SK-N-DZ (cell line): ENCODE measurements at regions not wholly inside any gene's neighbourhood (a gene's known extent, or its start where the extent isn't known, plus 50 kb on each side); places are given as distances from the start of the nearest gene placed in this dataset.
A peak's percentile ranks its signal among the peaks of the same experiment; 100 is the strongest.

Source experiments
- DNase-seq: peaks from one replicate; pipeline ENCODE4 v3.0.0-alpha.2; 2015; ENCODE audit warnings: low spot score

DNA sequence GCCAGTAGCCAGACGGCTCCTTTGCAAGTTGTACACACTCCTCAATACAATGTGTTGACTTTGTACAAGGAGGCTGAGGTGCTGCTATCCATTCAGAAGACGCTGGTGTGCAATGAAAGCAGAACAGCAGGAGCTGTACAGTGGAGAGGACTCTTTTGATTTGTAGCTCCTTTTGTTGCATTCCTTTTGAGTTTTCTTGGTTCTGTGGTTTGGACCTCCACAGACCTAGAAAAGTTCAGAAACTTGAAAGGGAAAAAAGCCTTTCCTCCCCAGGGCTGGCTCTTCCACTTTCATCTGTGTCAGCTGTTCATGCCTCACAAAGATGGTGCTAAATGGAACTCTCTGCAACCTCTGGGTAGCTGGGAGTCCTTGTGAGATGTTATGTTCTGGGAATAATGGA is 117.4 kb downstream of the MAT2B start:
- no peak for DNase-seq

DNA sequence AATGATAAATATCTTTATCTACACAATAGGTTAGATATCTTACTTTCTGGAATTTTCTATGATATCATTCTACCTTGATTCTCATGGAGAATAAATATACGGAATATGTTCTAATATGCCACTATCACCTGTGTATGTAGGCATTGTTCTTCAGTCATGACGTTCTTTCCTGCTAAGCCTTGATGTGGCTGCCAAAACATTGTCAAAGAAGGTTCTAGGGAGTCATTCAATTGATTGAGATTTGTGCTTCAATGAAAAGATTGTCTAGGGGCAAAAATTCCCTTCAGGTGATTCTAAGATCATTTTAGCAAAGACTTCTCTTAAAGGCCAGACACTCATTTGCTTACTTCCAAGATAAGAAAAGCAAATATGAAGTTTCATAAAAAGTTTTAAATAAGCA is 118.1 kb downstream of the MAT2B start:
- no peak for DNase-seq

DNA sequence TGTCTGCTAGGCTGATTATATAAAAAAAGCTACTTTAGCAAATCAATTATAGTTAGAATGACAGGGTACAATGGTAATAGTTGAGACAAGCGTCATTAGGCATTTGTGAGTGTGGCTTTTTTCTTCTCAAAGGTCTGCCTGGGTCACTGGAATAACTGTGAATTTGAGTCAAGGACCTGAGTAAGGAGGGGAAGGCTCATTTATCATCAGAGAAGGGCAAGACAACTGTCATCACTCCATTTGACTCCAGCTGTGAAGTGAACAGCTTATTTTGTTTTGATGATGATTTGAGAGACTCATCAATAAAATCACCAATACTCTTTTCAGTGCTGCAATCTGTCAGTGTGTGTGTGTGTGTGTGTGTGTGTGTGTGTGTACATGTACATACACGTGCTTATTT is 118.6 kb downstream of the MAT2B start:
- no peak for DNase-seq

DNA sequence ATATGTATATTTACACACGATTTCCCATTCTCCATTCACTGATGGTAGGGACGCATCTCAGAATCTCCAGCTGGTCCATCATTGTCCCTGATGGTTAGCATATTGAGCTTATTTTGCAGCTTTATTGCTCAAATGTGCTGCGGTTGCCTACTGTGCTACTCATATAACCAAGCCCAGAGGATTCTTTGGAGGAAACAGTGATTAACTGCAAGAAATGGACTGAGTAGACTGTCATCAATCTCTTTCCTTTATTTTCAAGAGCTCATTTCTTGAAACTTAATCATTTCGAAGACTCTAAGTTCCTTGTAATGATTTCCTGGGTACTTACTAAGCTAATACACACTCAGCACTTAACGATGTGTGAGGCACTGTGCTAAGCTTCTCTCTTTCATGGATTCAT is 119.0 kb downstream of the MAT2B start:
- no peak for DNase-seq

DNA sequence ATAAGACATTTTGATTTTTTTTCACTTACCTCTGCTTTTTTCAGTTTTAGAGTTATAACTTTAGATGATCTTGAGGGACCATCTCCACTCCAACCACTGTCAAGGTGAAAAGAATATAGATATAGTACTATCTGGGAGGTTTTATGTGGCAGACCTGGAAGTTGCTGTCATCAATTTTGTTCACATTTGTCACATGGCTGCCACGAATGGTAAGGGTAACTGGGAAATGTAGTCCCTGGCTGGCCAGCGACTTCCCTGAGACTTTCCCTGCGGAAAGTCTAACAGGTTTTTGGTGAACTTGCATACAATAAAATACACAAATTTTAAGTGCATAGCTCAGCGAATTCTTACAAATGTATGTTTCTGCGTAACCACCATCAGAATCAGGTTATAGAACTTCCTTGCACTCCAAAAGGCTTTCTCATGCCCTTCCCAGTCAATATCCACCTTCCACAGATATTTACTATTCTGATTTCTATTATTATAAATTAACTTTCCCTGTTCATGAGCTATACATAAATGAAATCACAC is 121.5 kb downstream of the MAT2B start:
- DNase-seq = no peak

DNA sequence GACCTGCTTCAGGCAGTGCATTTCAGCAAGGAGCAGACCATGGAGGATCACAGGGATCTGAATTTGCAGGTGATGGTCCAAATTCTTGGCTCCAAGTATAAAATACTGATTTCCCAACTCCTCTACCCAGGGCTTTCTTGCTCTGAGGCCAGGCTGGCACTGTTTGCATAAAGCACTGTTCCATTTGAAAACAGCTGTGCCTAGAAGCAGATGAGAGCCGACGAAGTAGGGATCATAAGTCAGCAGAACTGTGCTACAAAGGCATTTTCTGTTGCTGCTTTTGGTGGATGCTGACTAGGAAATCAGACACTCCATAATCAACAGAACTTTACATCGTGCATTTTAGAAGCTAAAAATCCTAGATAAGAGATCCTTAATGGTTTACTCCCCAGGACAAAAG is 126.4 kb downstream of the MAT2B start:
- DNase-seq = no peak

DNA sequence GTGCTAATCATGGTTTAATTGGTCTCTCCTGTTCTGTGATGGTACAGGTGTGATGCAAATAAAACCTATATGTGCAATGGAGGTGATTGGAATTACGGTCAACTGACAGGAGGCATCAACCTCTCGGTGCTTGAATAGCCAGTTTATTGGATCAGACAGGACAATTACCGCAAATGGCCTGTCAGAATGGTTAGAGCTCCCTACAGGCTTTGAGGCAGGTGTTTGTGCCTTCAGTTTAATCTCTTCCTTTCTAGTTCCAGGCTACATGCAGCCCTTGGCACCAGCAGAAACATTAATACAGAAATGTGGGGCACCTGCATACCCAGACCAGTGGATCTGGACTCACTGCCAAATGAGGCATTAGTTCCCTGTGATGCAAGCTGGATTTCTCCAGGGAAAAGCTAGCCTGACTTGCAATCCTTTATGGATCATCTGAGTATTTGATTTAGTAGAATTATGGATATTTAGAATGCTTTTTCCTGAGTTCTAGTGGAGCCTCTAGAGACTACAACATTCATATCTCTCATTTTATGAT is 128.6 kb downstream of the MAT2B start:
- no peak for DNase-seq

DNA sequence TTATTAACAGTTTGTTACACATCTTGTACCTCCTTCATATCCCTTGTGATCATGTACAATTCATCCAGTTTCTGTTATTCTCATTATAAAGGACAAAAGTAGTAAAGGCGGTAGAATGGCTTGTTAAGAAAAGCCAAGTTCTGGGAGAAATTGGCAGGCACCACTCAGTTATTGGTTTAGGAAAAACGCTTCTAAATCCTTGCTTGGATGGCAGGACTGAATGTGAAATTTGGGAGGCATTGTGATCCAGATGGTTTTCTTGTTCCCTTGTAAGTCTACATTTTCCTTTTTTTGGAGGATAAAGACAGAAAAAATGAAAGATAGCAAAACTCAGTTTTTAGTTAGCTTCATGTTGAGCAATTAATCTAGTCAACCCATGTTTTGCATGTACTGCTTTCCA is 130.2 kb downstream of the MAT2B start:
- DNase-seq = no peak

DNA sequence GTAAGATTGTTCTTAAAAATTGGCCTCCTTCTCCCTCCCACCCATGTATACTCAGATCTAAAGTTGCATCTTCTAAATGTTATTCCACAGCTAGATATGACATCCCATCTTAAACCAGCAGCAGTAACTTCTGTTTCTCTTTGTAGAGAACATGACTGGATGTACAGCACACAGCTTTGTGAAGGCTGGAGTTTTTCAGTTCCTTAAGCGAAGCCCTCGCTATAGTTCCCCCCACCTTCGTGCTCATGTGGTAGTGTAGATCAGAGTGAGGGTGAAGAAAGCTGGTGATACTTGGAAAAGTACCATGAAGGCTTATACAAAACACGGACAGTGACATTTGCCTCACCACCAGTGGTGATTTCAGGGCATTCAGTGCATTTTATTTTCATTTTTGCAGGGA is 137.5 kb downstream of the MAT2B start:
- no peak for DNase-seq

DNA sequence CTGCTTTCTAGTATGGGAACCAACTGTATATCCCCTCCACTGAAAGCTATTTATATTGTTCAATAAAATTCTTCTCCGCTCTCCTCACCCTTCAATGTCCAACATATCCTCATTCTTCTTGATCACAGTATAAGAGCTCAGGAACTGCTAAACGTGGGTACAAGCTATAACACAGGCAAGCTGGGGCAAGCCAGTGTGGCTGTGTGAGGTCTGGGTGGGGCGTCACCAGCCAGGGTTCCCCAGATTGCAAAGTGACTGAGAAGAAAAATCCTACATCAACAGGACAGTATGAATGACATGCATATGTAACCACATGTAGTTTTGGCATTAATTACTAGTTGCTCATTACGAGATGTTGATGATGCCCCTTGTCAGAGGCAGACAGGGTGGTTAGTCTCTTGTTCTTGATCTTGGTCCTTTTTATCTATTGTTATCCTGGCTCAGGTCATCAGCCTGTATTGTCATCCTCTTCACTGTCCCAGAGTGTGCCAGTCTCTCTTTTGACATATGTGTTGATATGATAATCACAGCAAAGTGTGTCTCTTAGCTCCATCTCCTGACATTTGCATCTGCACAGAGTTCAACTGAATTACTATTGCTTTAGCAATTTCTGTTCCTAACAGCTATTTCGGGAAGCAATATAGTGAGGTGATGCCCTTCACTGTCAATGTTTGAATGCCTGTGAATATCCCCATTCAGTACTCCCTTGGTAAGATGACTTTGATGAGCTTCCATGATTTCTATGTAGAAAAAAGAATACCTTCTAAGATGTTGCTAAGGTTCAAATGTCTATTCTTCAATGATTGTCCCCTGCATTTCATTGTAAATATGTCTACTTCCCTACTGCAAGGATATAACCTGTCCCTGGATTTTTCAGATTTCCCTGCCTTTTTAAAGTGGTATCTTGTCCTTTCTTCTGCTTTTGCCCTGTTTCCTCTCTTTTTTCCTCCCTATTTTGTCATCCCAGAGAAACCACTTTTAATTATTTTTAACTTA is 140.3 kb downstream of the MAT2B start:
- no peak for DNase-seq

DNA sequence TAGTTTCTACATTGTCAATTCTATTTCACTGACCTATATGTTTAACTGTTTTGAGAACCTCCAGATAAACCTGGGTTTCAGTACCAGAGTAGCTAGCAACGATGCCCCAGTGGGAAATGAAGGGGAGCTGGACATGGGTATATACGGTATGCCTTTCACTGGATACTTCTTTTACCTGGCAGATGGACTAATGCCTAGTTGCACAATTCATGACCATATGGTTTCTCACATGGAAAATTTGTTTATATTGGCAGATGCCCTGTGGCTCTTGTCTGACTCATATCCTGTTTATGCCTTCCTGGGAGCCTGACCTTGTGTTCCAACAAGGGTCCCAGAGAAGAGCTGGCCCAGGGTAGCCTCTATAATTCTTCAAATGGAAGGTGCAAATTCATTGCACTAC is 144.1 kb downstream of the MAT2B start:
- DNase-seq = no peak

DNA sequence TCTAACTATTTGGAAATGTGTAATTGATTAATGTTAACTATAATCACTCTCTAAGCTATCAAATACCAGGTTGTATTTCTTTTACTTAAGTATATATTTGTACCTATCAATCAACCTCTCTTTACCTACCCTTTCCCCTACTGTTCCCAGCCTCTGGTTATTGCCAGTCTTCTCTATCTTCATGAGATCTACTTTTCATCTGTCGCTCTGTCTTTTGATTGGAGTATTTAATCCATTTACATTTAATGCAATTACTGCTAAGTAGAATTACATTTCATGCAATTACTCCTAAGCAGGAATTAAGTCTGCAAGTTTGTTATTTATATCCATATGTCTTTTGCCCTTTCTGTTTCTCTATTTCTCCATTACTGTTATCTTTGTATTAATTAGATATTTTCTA is 148.1 kb downstream of the MAT2B start:
- peak; percentile 62 for DNase-seq

DNA sequence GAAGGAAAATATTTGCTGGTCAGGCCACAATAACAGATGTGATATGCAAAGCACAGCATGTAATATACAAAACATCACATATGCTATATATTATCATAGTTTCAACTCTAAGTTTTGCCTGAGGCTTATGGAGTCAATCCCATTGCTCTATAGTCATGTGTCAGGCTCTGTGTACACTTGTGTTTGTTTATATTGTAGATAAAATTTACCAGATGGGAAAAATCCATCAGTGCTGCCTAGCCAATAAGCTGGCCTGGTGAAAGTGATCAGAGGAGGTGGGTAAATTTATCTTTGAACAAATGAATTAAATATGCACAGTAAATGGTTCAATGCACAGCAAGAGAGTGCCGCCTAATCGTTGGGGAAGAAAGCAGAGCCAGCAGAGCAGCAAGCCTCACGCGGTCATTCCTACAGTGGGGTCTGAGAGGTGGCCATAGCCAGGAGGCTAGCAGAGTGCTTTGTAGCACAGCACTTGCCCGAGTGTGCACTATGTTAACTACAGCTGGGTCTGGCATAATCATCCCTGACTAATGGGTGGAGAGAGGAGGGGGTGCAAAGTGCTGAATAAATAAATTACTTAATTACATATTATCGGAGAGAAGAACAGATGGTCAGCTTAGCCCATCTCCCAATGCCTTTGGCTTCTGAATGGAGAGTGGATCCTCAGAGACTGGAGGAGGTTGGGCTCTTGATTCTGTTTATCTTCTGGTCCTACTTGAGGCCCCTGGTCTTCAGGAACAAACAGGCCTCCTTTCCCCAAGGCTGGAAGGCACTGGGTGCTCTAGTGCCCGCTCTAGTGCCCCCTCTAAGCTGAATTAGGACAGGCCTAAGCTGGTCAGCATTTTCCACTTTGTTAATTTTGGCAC is 153.5 kb downstream of the MAT2B start:
- peak; percentile 62 for DNase-seq

DNA sequence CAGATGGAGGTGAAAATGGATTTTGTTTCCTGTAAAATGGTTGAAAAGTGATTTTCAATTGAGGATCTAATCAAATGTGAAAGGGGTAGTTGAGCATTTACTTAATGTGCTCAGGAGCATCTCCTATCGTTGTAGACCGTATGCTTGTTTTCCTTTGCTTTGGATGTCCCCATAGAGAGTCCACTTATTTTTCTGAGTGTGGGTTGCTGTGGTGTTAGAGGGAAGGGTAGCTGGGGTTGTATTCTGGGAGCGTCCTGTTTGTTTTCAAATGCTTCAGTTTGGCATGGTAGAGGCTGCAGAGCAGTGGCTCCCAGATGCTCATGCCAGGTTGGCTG is 154.1 kb downstream of the MAT2B start:
- DNase-seq = no peak

DNA sequence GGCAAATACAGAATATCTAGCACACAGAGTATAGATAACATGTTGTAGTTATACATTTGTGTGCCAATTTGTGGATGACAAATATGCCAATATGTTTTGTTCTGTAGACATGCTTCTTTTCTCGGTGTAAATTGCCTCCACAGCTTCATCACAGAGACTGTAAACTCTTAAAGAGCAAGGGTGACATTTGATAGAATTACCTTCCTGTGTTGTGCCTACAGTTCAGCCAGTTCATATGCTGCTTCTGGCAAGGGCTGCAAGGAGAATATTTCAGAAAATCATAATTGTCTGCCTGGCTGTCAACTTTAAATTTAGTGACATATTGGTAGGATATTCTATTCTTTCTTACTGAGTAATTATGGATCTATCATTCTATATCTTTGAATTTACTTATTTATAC is 155.1 kb downstream of the MAT2B start:
- DNase-seq = no peak

DNA sequence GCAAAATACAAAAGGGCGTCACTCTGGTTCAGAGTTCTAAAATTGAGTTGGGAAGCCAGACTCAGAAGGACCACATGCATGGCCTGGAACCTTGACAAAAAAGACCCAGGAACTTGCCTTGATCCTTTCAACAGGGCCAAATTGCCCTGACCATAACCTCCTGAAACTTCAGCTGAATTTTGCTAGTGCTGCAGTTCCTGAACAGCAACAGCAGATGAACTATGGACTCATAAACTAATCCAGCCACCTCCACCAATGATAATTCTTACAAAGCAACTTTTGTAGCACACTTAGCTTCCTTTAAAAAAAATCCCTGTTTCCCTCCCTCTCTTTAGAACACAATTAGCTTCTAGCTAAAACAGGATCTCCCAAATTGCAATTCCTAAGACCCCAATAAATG is 155.9 kb downstream of the MAT2B start:
- DNase-seq = no peak

DNA sequence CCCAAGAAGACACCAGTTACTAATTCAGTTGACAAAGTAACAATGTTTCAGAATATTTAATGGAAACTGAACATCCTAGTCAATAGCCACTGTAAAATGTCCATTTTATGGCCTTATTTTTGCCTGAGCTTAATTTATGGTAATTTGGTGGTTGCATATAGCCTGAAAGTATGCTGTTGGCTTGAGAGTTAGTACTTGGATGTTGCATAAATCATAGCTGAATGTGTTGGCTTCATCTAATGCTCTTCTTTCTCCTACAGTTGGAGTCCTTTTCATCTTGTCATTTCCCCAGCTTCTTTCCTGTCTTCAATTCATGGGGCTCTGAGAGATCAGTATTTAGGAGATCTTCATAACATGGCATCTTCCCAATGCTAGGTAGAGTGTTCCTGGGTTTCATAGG is 164.6 kb downstream of the MAT2B start:
- no peak for DNase-seq

DNA sequence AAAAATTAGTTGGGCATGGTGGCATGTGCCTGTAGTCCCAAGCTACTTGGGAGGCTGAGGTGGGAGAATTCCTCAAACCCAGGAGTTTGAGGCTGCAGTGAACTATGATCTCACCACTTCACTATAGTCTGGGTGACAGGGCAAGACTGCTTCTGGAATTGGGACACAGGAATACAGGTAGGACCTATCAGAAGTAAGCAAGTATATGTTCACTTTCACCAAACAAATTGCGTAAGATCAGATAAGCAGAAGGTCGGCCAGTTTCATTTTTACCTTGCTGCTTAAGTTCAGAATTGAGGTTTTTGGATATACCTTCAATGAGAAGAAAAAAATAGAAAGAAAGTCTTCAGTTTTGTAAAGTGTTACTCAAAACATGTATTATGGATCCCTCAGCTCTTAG is 171.7 kb downstream of the MAT2B start:
- no peak for DNase-seq

DNA sequence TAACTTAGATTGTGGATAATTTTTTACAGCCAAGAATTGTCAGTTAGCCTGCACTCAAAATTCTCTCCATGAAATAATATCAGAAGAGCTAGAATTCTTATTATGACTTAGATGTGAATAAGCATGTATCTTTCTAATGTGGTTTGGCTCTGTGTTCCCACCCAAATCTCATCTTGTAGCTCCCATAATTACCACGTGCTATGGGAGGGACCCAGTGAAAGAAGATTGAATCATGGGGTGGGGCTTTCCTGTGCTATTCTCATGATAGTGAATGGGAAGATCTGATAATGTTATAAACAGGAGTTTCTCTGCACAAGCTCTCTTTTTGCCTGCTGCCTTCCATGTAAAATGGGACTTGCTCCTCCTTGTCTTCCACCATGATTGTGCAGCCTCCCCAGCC is 176.8 kb downstream of the MAT2B start:
- DNase-seq = no peak

DNA sequence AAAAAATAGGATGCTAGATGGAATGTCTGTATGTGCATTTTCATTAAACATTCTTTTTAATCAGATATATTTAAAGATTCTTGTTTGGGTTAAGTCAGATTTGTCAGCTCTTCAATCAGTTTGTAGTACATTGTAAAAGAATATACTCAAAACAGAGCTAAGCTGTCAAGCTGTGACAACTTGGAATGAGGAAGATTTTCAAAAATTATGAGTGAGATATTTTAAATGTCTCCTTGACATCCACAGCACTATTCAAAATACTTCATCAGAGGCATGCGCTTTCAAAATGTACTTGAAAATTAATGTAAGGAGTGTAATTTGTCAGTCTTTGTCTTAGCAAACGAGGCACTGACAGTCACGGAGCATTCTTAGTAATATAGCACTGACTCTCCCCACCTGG is 182.0 kb downstream of the MAT2B start:
- no peak for DNase-seq

DNA sequence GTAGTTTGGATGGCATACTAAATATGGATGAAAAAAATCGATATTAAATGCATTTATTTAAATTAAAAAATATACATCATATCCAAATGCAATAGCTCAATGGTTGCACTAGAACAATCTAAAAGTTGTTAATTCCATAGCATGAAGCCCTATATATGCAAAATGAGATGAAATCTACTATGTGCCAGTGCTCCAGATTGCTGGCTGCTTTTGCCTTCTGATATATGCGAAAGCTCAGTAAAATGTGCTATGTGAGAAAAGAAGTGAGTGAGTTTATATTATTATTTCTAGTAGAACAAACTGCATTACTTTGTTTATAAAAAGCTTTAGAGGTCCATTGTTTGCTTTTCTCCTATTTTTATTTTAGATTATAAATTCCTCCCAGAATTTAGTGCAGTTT is 186.7 kb downstream of the MAT2B start:
- no peak for DNase-seq

DNA sequence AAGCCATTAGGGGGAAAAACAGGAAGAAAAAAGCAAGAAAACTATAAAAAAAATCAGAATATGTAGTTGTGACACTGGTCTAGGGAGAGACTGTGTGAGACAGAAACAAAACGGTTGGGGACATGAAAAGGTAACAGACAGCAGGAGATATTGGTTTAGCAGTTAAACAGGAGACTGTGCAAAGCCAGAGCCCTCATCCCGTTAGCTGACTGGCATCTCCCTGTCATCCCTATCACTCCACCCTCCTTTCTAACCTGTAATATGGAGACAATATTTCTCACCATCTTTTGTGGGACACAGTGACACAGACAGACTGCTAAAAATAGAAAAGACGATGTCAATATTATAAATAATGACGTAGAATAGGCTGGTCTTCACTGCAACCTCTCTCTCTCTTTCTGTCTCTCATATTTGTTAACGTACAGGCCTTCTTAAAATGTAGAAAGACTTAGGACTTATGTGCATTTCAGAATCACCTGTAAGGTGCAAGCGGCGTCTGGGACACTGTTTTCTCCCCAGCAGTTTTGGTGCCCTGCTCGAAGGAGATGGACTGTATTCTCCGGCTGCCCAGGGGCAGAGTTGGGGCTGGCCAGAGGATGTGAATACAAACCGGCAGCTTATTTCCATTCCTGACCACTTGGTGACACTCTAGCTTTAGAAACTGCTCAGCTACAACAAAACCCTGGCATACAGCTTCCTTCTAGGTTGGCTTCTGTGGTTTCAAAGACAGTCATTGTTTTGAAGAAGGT is 190.6 kb downstream of the MAT2B start:
- peak; percentile 80 for DNase-seq
